Osteoblast (primary cell): ENCODE measurements at regions not wholly inside any gene's neighbourhood (a gene's known extent, or its start where the extent isn't known, plus 50 kb on each side); places are given as distances from the start of the nearest gene placed in this dataset.

Source experiments
- DNase-seq: peaks from one replicate; pipeline ENCODE4 v3.0.0; 2011; ENCODE audit warnings: low spot score, mixed read lengths; ENCODE audit not compliant: insufficient read length; ENCODE audit errors: missing footprints
- H2AFZ ChIP-seq: 2 replicates; pipeline ENCODE4 v1.6.0; 2011; ENCODE audit warnings: mild to moderate bottlenecking, low read length
- H3K27ac ChIP-seq: 2 replicates; pipeline ENCODE4 v1.5.1; 2011; ENCODE audit warnings: mild to moderate bottlenecking, low read depth, low read length, moderate library complexity
- H3K27me3 ChIP-seq: 2 replicates; pipeline ENCODE4 v1.6.0; 2012; ENCODE audit warnings: mild to moderate bottlenecking, control low read depth, inconsistent platforms, low read length, moderate library complexity; ENCODE audit not compliant: insufficient read depth
- H3K36me3 ChIP-seq: 2 replicates; pipeline ENCODE4 v1.5.1; 2011; ENCODE audit warnings: mild to moderate bottlenecking, low read length, control low read depth, moderate library complexity; ENCODE audit not compliant: insufficient read depth
- H3K4me1 ChIP-seq: 2 replicates; pipeline ENCODE4 v1.5.1; 2011; ENCODE audit warnings: mild to moderate bottlenecking, low read length, control low read depth, moderate library complexity; ENCODE audit not compliant: insufficient read depth
- H3K4me2 ChIP-seq: 2 replicates; pipeline ENCODE4 v1.6.0; 2011; ENCODE audit warnings: mild to moderate bottlenecking, low read length; ENCODE audit not compliant: insufficient read depth
- H3K4me3 ChIP-seq: fragments of 200-600 bp; sonication (generic); 3 replicates; pipeline ENCODE4 v1.5.1; 2012; ENCODE audit warnings: mild to moderate bottlenecking, low read length, inconsistent platforms; ENCODE audit not compliant: insufficient read depth
- H3K79me2 ChIP-seq: 2 replicates; pipeline ENCODE4 v1.6.0; 2012; ENCODE audit warnings: mild to moderate bottlenecking, low read length, control low read depth, inconsistent platforms; ENCODE audit not compliant: insufficient read depth
- H3K9me3 ChIP-seq: 2 replicates; pipeline ENCODE4 v1.5.1; 2011; ENCODE audit warnings: low read depth, low read length, control low read depth
- H4K20me1 ChIP-seq: 2 replicates; pipeline ENCODE4 v1.6.0; 2012; ENCODE audit warnings: mild to moderate bottlenecking, low read length, control low read depth; ENCODE audit not compliant: insufficient read depth
- TF ChIP-seq, protein P1 (sequence below): IDR thresholded peaks from 2 replicates; pipeline ENCODE4 v1.5.1; 2011; ENCODE audit warnings: mild to moderate bottlenecking, low read depth, low read length, moderate library complexity; ENCODE audit errors: extremely low read depth

DNA sequence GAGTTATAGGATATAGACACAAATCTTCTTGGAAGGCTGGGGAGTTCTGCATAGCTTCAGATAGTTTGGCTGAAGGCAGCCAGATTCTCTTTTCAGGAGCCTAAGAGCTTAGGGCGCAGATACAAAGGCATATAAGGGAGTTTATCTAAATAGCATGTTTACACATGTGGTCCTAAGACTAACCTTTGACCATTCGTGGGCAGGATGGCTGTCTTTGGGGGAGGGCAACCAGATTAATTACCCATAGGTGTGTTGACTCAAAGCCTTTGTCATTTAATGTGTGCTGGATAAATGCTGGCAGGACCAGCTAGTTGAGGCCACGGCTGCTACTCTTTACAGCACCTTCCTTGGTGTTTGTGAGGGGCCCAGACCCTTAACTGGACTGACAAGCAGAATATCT, 71.8 kb downstream of the IER5 start:
- Histone ChIP-seq H3K4me3 (no peak overlapping the region), H2AFZ (no peak overlapping the region), H3K79me2 (no peaks in the 10 kb centered on the region), H3K9me3 (peaks cover 7% of the 10 kb centered on the region), H3K36me3 (no peaks in the 10 kb centered on the region), H3K27ac (no peak overlapping the region), H3K27me3 (no peaks in the 10 kb centered on the region), H3K4me2 (no peak overlapping the region), H4K20me1 (no peaks in the 10 kb centered on the region), H3K4me1 (peaks cover 13% of the 10 kb centered on the region)
- DNase-seq = no peak
- TF ChIP-seq, protein P1, sequence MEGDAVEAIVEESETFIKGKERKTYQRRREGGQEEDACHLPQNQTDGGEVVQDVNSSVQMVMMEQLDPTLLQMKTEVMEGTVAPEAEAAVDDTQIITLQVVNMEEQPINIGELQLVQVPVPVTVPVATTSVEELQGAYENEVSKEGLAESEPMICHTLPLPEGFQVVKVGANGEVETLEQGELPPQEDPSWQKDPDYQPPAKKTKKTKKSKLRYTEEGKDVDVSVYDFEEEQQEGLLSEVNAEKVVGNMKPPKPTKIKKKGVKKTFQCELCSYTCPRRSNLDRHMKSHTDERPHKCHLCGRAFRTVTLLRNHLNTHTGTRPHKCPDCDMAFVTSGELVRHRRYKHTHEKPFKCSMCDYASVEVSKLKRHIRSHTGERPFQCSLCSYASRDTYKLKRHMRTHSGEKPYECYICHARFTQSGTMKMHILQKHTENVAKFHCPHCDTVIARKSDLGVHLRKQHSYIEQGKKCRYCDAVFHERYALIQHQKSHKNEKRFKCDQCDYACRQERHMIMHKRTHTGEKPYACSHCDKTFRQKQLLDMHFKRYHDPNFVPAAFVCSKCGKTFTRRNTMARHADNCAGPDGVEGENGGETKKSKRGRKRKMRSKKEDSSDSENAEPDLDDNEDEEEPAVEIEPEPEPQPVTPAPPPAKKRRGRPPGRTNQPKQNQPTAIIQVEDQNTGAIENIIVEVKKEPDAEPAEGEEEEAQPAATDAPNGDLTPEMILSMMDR = no peak

DNA sequence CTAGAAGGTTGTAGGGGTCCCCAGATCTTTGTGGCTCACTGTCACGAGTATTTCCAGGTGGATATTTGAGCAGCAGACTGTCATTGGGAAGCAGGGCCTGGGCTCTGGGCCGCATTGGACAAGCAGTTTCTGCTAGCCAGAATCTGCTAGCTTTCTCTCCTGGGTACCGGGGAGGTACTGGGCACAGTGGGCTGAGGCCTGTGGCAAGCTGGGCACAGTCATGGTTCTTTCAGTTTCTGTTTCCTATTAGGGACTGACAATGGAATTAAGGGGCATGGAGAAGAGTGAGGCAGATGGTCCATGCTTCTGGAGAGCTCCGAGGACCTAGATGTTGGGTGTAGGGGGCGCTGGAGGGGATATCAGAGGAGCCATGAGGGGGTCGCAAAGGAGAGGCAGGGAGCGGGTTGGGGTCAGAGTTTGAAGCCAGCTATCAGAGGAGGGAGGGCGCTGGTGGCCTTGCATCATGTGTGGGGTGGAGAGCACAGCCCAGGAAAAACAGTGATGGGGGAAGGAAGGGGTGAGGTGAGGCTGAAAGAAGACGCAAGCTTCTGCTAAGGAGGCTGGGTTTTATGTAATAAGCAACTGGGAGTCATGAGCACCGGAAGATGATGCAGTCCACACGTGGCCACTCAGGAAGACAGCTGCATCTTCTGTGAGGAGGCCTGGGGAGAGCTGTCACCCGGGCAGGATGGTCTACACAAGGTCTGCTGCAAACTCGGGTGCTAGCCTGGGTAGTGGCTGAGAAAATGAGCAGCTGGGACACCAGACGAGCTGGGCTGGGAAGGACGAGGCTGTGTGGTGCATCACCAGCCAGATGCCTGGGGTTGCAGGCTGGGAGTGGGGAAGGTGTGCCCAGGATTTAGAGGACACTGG, 72.7 kb downstream of the IER5 start:
- peaks cover 7% of the 10 kb centered on the region for H3K9me3 ChIP-seq
- no peaks in the 10 kb centered on the region for H3K79me2 ChIP-seq
- H3K36me3 ChIP-seq = no peaks in the 10 kb centered on the region
- TF ChIP-seq, protein P1 = no peak
- H3K27me3 ChIP-seq = no peaks in the 10 kb centered on the region
- peaks cover 13% of the 10 kb centered on the region for H3K4me1 ChIP-seq
- H3K27ac ChIP-seq = no peak overlapping the region
- H4K20me1 ChIP-seq = no peaks in the 10 kb centered on the region
- DNase-seq = peak; percentile 55
- H3K4me3 ChIP-seq = no peak overlapping the region
- H2AFZ ChIP-seq = no peak overlapping the region
- H3K4me2 ChIP-seq = no peak overlapping the region

DNA sequence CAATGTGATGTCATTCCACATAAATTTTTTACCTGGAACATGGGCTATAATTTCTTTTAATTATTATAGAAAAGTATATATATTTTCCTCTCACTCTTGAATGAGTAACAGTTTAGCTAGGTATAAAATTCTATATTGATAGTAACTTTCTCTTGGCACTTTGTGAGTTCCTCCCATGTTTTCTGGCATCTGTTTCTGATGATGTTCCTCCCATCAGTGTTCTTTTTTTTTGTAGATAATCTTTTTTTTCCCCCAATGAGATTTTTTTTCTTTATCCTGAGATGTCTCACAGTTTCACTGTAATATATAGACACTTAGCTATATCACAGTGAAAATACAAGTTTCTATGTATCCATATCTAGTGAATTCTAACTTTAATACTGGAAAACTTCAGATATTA, 75.2 kb downstream of the IER5 start:
- no peak overlapping the region for H3K4me3 ChIP-seq
- peaks cover 7% of the 10 kb centered on the region for H3K9me3 ChIP-seq
- no peaks in the 10 kb centered on the region for H3K36me3 ChIP-seq
- peaks cover 13% of the 10 kb centered on the region for H3K4me1 ChIP-seq
- H2AFZ ChIP-seq = no peak overlapping the region
- no peak overlapping the region for H3K4me2 ChIP-seq
- H3K79me2 ChIP-seq = no peaks in the 10 kb centered on the region
- TF ChIP-seq, protein P1 = no peak
- no peak for DNase-seq
- no peaks in the 10 kb centered on the region for H4K20me1 ChIP-seq
- no peak overlapping the region for H3K27ac ChIP-seq
- H3K27me3 ChIP-seq = no peaks in the 10 kb centered on the region

DNA sequence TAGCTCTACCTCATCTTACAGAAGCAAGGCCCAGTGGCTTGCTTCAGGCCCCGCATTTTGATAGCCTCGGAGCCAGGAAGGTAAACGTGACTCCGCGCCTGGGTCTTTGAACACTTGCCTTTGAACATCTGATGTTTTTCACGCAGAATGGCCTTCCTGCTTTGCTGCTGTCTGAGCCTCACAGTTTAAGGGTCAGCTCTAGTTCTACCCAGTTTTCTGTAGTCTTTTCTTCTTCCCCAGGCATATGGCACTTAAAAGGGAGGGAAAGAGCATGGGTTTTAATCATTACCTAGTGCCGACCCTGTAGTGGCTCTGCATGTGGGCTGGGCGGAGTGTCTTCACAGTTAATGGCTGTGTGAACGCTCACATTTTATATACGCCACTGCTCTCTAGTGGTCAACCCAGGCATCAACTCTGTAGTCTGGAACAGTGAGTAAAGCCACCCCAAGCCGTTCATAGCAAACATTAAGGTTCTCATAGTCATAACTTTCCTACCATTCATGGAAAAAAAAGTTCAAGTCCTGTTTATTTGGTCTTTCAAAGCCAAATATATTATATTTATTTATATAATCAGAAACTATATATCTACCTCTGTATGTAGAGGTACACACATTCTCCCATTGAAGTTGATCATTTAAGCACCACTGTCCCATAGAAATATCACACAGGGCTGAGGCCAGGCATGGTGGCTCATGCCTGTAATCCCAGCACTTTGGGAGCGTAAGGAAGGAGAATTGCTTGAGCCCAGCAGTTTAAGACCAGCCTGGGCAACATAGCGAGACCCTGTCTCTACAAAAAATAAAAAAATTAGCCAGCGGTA, 78.1 kb downstream of the IER5 start:
- TF ChIP-seq, protein P1 = peak; percentile 92
- no peaks in the 10 kb centered on the region for H3K36me3 ChIP-seq
- no peaks in the 10 kb centered on the region for H3K27me3 ChIP-seq
- no peaks in the 10 kb centered on the region for H4K20me1 ChIP-seq
- no peaks in the 10 kb centered on the region for H3K79me2 ChIP-seq
- H3K4me2 ChIP-seq = peak overlapping the region; percentile 57
- peak; percentile 87 for DNase-seq
- H3K4me3 ChIP-seq = peak overlapping the region; percentile 4
- peaks cover 7% of the 10 kb centered on the region for H3K9me3 ChIP-seq
- no peaks in the 10 kb centered on the region for H3K4me1 ChIP-seq
- peak overlapping the region; percentile 63 for H2AFZ ChIP-seq
- H3K27ac ChIP-seq = no peak overlapping the region
